ENCODE measurements at regions not wholly inside any gene's neighbourhood (a gene's known extent, or its start where the extent isn't known, plus 50 kb on each side); places are given as distances from the start of the nearest gene placed in this dataset.

DNA sequence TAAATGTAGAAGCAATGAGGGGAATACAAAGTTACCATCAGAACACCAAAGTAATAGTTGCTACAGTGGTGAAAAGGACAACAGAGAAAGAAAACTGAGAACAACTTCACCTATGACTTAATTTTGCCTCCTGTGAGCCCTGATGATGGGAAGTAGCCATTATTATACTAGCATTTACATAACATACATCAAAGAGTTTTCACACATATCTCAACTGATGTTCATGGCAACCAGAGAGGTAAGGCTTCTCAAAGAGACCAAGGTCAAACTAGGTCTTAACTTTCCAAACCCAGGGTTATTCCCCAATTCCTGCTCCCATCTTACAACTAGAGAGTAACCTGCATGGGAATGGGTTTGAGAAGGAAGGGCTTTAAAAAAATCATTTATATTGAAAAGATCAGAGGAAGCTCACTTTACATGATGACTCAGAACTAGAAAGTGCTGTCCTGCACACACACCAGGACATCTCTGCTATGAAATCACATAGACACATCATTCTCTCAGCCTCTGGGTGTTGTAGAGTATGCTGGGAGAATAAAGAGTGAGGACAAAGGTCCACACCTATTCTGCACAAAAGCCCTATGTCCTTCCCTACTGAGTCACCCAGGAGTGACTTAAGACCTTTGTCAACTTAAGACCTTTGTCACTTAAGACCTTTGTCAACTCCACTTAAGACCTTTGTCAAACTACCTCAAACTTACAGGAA is 179.7 kb downstream of the TNFSF18 start:
- H4K8ac ChIP-seq (ENCODE audit: low read depth, low read length): no peak overlapping the region
- H3K18ac ChIP-seq (ENCODE audit: low read length): no peak overlapping the region
- H3K79me1 ChIP-seq (ENCODE audit: low read depth, low read length): no peaks in the 10 kb centered on the region
- H3K23ac ChIP-seq (ENCODE audit: low read depth, low read length, poor library complexity): no peak overlapping the region
- no peak overlapping the region for H2BK120ac ChIP-seq (ENCODE audit: low read depth, low read length)
- no peak overlapping the region for H2BK12ac ChIP-seq (ENCODE audit: low read length)
- no peak overlapping the region for H4K91ac ChIP-seq (ENCODE audit: low read depth, low read length, poor library complexity)
- H3K4me1 ChIP-seq (ENCODE audit: control insufficient read depth in 2 of 2, insufficient read depth in 1 of 2, low read depth in 1 of 2, low read length in 2 of 2): no peaks in the 10 kb centered on the region
- H3K4ac ChIP-seq (ENCODE audit: low read length): no peak overlapping the region
- no peak overlapping the region for H2BK15ac ChIP-seq (ENCODE audit: low read length)
- H3K4me3 ChIP-seq (ENCODE audit: low read length in 2 of 2): no peak overlapping the region
- no peaks in the 10 kb centered on the region for H3K27me3 ChIP-seq (ENCODE audit: control insufficient read depth in 3 of 3, insufficient read depth in 3 of 3, low read depth in 1 of 3, low read length in 3 of 3)
- no peak overlapping the region for H3K14ac ChIP-seq (ENCODE audit: low read length)
- no peak overlapping the region for H3K4me2 ChIP-seq (ENCODE audit: insufficient read depth, low read length, poor library complexity, severe bottlenecking)
- H3K27ac ChIP-seq (replicated peaks; ENCODE audit: low read length): no peak overlapping the region
- no peak overlapping the region for H2BK5ac ChIP-seq (ENCODE audit: low read length)
- no peak for DNase-seq (ENCODE audit: low spot score)
- H2AK5ac ChIP-seq (ENCODE audit: low read depth, low read length): no peak overlapping the region
- H3K9me3 ChIP-seq (replicated peaks in 1 of 2; ENCODE audit: control insufficient read depth in 2 of 2, insufficient read depth in 1 of 2, low read depth in 1 of 2, low read length in 2 of 2): no peaks in the 10 kb centered on the region
- no peak overlapping the region for H2AFZ ChIP-seq (ENCODE audit: low read length)
- no peaks in the 10 kb centered on the region for H3K36me3 ChIP-seq (replicated peaks in 1 of 2; ENCODE audit: control insufficient read depth in 2 of 2, insufficient read depth in 2 of 2, low read length in 2 of 2)
- no peak overlapping the region for H3K9ac ChIP-seq (ENCODE audit: low read depth, low read length, poor library complexity)

DNA sequence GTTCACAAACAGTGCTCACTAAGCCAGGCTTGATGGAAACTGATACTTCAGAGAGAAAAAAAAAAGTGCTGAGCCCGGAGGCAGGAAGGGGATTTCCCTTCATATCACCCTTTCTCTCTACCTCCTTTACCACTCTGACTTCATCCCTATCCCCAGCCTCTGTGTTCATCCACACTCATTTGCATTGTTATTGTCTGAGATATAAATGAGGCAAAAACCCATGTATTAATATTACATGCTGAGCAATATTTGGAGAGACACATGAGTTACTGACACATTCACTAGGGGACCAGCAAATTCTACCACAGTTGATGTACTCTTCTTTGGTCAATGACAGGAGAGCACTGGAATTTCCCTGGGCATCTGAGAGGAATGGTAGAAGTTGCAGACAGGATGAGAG is 175.8 kb downstream of the TNFSF18 start:
- no peaks in the 10 kb centered on the region for H3K4me1 ChIP-seq (ENCODE audit: control insufficient read depth in 2 of 2, insufficient read depth in 1 of 2, low read depth in 1 of 2, low read length in 2 of 2)
- H3K79me1 ChIP-seq (ENCODE audit: low read depth, low read length): no peaks in the 10 kb centered on the region
- DNase-seq (ENCODE audit: low spot score): no peak
- H3K9ac ChIP-seq (ENCODE audit: low read depth, low read length, poor library complexity): no peak overlapping the region
- no peak overlapping the region for H2AFZ ChIP-seq (ENCODE audit: low read length)
- no peak overlapping the region for H4K8ac ChIP-seq (ENCODE audit: low read depth, low read length)
- no peak overlapping the region for H3K23ac ChIP-seq (ENCODE audit: low read depth, low read length, poor library complexity)
- H3K27ac ChIP-seq (replicated peaks; ENCODE audit: low read length): no peak overlapping the region
- H2AK5ac ChIP-seq (ENCODE audit: low read depth, low read length): no peak overlapping the region
- WGBS, 2 donors (ENCODE audit: extremely low coverage in 2 of 2, insufficient read length in 2 of 2, insufficient replicate concordance in 1 of 2): no CpG with 5 or more reads among the region's 1 CpG
- no peak overlapping the region for H3K4me3 ChIP-seq (ENCODE audit: low read length in 2 of 2)
- no peaks in the 10 kb centered on the region for H3K36me3 ChIP-seq (replicated peaks in 1 of 2; ENCODE audit: control insufficient read depth in 2 of 2, insufficient read depth in 2 of 2, low read length in 2 of 2)
- no peak overlapping the region for H2BK15ac ChIP-seq (ENCODE audit: low read length)
- H3K14ac ChIP-seq (ENCODE audit: low read length): no peak overlapping the region
- H2BK120ac ChIP-seq (ENCODE audit: low read depth, low read length): no peak overlapping the region
- no peak overlapping the region for H2BK12ac ChIP-seq (ENCODE audit: low read length)
- no peak overlapping the region for H2BK5ac ChIP-seq (ENCODE audit: low read length)
- no peak overlapping the region for H3K18ac ChIP-seq (ENCODE audit: low read length)
- H3K9me3 ChIP-seq (replicated peaks in 1 of 2; ENCODE audit: control insufficient read depth in 2 of 2, insufficient read depth in 1 of 2, low read depth in 1 of 2, low read length in 2 of 2): no peaks in the 10 kb centered on the region
- H4K91ac ChIP-seq (ENCODE audit: low read depth, low read length, poor library complexity): no peak overlapping the region
- no peaks in the 10 kb centered on the region for H3K27me3 ChIP-seq (ENCODE audit: control insufficient read depth in 3 of 3, insufficient read depth in 3 of 3, low read depth in 1 of 3, low read length in 3 of 3)
- no peak overlapping the region for H3K4ac ChIP-seq (ENCODE audit: low read length)
- no peak overlapping the region for H3K4me2 ChIP-seq (ENCODE audit: insufficient read depth, low read length, poor library complexity, severe bottlenecking)

DNA sequence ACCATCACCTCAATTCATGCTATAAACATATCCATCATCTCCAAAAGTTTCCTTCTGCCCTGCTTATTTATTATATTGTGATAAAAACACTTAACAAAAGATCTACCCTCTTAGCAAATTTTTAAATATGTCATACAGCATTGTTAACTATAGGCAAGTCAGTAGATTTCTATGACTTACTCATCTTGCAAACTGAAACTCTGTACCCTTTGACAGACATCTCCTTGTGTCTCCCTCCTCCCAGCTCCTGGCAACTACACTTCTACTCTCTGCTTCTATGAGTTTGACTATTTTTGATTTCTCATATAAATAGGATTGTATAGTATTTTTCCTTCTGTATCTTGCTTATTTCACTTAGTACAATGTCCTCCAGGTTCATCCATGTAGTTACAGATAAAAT is 174.8 kb downstream of the TNFSF18 start:
- no peak overlapping the region for H3K27ac ChIP-seq (replicated peaks; ENCODE audit: low read length)
- no peak overlapping the region for H4K8ac ChIP-seq (ENCODE audit: low read depth, low read length)

DNA sequence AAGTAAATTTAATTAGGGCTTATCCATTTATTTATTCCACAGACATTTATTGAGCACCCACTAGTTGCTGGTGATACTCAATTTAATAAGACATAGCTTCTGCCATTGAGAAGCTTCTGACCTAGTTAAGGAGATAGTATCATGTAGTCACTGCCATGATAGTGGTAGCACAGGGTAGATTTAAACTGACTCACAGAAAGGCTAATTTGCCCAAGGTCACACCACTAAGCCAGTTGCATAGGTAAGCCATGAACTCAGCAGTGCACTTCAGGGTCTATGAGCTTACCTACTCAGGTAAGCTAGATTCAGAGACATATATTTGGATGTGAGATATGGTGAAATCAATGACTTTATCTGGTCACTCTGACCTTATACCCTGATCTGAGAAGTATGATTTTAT is 168.4 kb downstream of the TNFSF18 start:
- Histone ChIP-seq H3K79me1 (ENCODE audit: low read depth, low read length) (no peaks in the 10 kb centered on the region), H3K9me3 (replicated peaks in 1 of 2; ENCODE audit: control insufficient read depth in 2 of 2, insufficient read depth in 1 of 2, low read depth in 1 of 2, low read length in 2 of 2) (no peaks in the 10 kb centered on the region), H3K4me1 (ENCODE audit: control insufficient read depth in 2 of 2, insufficient read depth in 1 of 2, low read depth in 1 of 2, low read length in 2 of 2) (peaks cover 0 to 4% of the 10 kb centered on the region in 2 donors), H3K4ac (ENCODE audit: low read length) (no peak overlapping the region), H3K4me3 (ENCODE audit: low read length in 2 of 2) (no peak overlapping the region), H2AK5ac (ENCODE audit: low read depth, low read length) (no peak overlapping the region), H3K4me2 (ENCODE audit: insufficient read depth, low read length, poor library complexity, severe bottlenecking) (no peak overlapping the region), H3K23ac (ENCODE audit: low read depth, low read length, poor library complexity) (no peak overlapping the region), H3K14ac (ENCODE audit: low read length) (no peak overlapping the region), H2BK5ac (ENCODE audit: low read length) (no peak overlapping the region), H3K36me3 (replicated peaks in 1 of 2; ENCODE audit: control insufficient read depth in 2 of 2, insufficient read depth in 2 of 2, low read length in 2 of 2) (no peaks in the 10 kb centered on the region), H3K9ac (ENCODE audit: low read depth, low read length, poor library complexity) (no peak overlapping the region), H2BK12ac (ENCODE audit: low read length) (no peak overlapping the region), H3K18ac (ENCODE audit: low read length) (no peak overlapping the region), H3K27ac (replicated peaks; ENCODE audit: low read length) (no peak overlapping the region), H4K8ac (ENCODE audit: low read depth, low read length) (no peak overlapping the region), H3K27me3 (ENCODE audit: control insufficient read depth in 3 of 3, insufficient read depth in 3 of 3, low read depth in 1 of 3, low read length in 3 of 3) (no peaks in the 10 kb centered on the region), H2AFZ (ENCODE audit: low read length) (no peak overlapping the region), H2BK15ac (ENCODE audit: low read length) (no peak overlapping the region), H4K91ac (ENCODE audit: low read depth, low read length, poor library complexity) (no peak overlapping the region), H2BK120ac (ENCODE audit: low read depth, low read length) (no peak overlapping the region)
- no peak for DNase-seq (ENCODE audit: low spot score)

More for the DNA sequence above, 174.8 kb downstream of the TNFSF18 start:
- H3K14ac ChIP-seq (ENCODE audit: low read length): no peak overlapping the region
- no peaks in the 10 kb centered on the region for H3K36me3 ChIP-seq (replicated peaks in 1 of 2; ENCODE audit: control insufficient read depth in 2 of 2, insufficient read depth in 2 of 2, low read length in 2 of 2)
- no peaks in the 10 kb centered on the region for H3K9me3 ChIP-seq (replicated peaks in 1 of 2; ENCODE audit: control insufficient read depth in 2 of 2, insufficient read depth in 1 of 2, low read depth in 1 of 2, low read length in 2 of 2)
- no peak overlapping the region for H2AK5ac ChIP-seq (ENCODE audit: low read depth, low read length)
- H2BK5ac ChIP-seq (ENCODE audit: low read length): no peak overlapping the region
- no peak overlapping the region for H3K4me3 ChIP-seq (ENCODE audit: low read length in 2 of 2)
- no peak overlapping the region for H3K4ac ChIP-seq (ENCODE audit: low read length)
- no peak overlapping the region for H3K9ac ChIP-seq (ENCODE audit: low read depth, low read length, poor library complexity)
- H2BK12ac ChIP-seq (ENCODE audit: low read length): no peak overlapping the region
- H2BK15ac ChIP-seq (ENCODE audit: low read length): no peak overlapping the region
- no peak for DNase-seq (ENCODE audit: low spot score)
- no peak overlapping the region for H2BK120ac ChIP-seq (ENCODE audit: low read depth, low read length)
- no peak overlapping the region for H3K23ac ChIP-seq (ENCODE audit: low read depth, low read length, poor library complexity)
- no peaks in the 10 kb centered on the region for H3K27me3 ChIP-seq (ENCODE audit: control insufficient read depth in 3 of 3, insufficient read depth in 3 of 3, low read depth in 1 of 3, low read length in 3 of 3)
- no peak overlapping the region for H2AFZ ChIP-seq (ENCODE audit: low read length)
- no peaks in the 10 kb centered on the region for H3K4me1 ChIP-seq (ENCODE audit: control insufficient read depth in 2 of 2, insufficient read depth in 1 of 2, low read depth in 1 of 2, low read length in 2 of 2)
- H3K18ac ChIP-seq (ENCODE audit: low read length): no peak overlapping the region
- no peak overlapping the region for H4K91ac ChIP-seq (ENCODE audit: low read depth, low read length, poor library complexity)
- H3K79me1 ChIP-seq (ENCODE audit: low read depth, low read length): no peaks in the 10 kb centered on the region
- H3K4me2 ChIP-seq (ENCODE audit: insufficient read depth, low read length, poor library complexity, severe bottlenecking): no peak overlapping the region
